IMR-90 (cell line): ENCODE measurements at regions not wholly inside any gene's neighbourhood (a gene's known extent, or its start where the extent isn't known, plus 50 kb on each side); places are given as distances from the start of the nearest gene placed in this dataset.

Experiments used
- ATAC-seq: fragments of 200-7000 bp; cut with Tn5 transposase; 2 replicates; pipeline ENCODE4 v1.9.1; 2020; ENCODE audit warnings: low read depth, mild to moderate bottlenecking, moderate library complexity
- BruUV-seq: library from RNA; stranded (reverse); fragments of 400-500 nt; replicated peaks from 2 replicates; lab custom pipeline; 2021; lab: Mats Ljungman, UMichigan
- CTCF ChIA-PET: fragments of 300-600 bp; formaldehyde crosslinking; extraction: SDS; loops from one replicate; lab custom pipeline; 2021; ENCODE audit warnings: antibody characterized with exemption; lab: Yijun Ruan, JAX
- POLR2A ChIA-PET: fragments of 300-600 bp; sonication (Branson Sonifier 250); formaldehyde crosslinking; loops from one replicate; lab custom pipeline; 2022; ENCODE audit warnings: antibody characterized with exemption; ENCODE audit not compliant: unreplicated experiment; lab: Charles Lee
- DNase-seq: peaks from one replicate; pipeline ENCODE4 v3.0.0; 2013
- H2AFZ ChIP-seq: replicated peaks from 2 replicates; pipeline ENCODE3; 2013; ENCODE audit warnings: low read length, mild to moderate bottlenecking; ENCODE audit not compliant: poor library complexity
- H2AK5ac ChIP-seq: 2 replicates; pipeline ENCODE4 v1.6.1; 2013; ENCODE audit warnings: low read depth, low read length, inconsistent platforms
- H2AK9ac ChIP-seq: replicated peaks from 2 replicates; pipeline ENCODE3; 2013; ENCODE audit warnings: mild to moderate bottlenecking, low read depth, low read length, moderate library complexity; ENCODE audit not compliant: poor library complexity
- H2BK120ac ChIP-seq: 2 replicates; pipeline ENCODE4 v1.6.1; 2013; ENCODE audit warnings: low read depth, low read length, inconsistent platforms
- H2BK15ac ChIP-seq: 3 replicates; pipeline ENCODE4 v1.6.1; 2013; ENCODE audit warnings: low read depth, low read length, inconsistent platforms
- H2BK20ac ChIP-seq: 2 replicates; pipeline ENCODE4 v1.6.1; 2013; ENCODE audit warnings: low read depth, mild to moderate bottlenecking, inconsistent platforms, low read length, moderate library complexity
- H2BK5ac ChIP-seq: 2 replicates; pipeline ENCODE4 v1.6.1; 2013; ENCODE audit warnings: mild to moderate bottlenecking, low read depth, low read length, inconsistent platforms; ENCODE audit not compliant: poor library complexity, severe bottlenecking
- H3K14ac ChIP-seq: replicated peaks from 2 replicates; pipeline ENCODE4 v1.6.1; 2013; ENCODE audit warnings: low read depth, low read length, inconsistent platforms
- H3K18ac ChIP-seq: 2 replicates; pipeline ENCODE4 v1.6.1; 2013; ENCODE audit warnings: low read depth, low read length, control low read depth
- H3K23ac ChIP-seq: 2 replicates; pipeline ENCODE4 v1.6.1; 2013; ENCODE audit warnings: low read depth, low read length, inconsistent platforms
- H3K27ac ChIP-seq: 2 replicates; pipeline ENCODE4 v1.5.1; 2013; ENCODE audit warnings: mild to moderate bottlenecking, control low read depth, low read length; ENCODE audit not compliant: insufficient read depth
- H3K27me3 ChIP-seq: 2 replicates; pipeline ENCODE4 v1.6.1; 2013; ENCODE audit warnings: low read length; ENCODE audit not compliant: control insufficient read depth, insufficient read depth
- H3K36me3 ChIP-seq: 2 replicates; pipeline ENCODE4 v1.6.1; 2013; ENCODE audit warnings: low read length, mixed read lengths; ENCODE audit not compliant: control insufficient read depth, insufficient read depth
- H3K4ac ChIP-seq: 2 replicates; pipeline ENCODE4 v1.6.1; 2013; ENCODE audit warnings: low read depth, low read length, inconsistent platforms
- H3K4me1 ChIP-seq: 2 replicates; pipeline ENCODE4 v1.6.1; 2013; ENCODE audit warnings: low read length, mixed read lengths; ENCODE audit not compliant: control insufficient read depth, insufficient read depth
- H3K4me2 ChIP-seq: 2 replicates; pipeline ENCODE4 v1.6.1; 2013; ENCODE audit warnings: low read depth, mild to moderate bottlenecking, control low read depth, low read length, moderate library complexity
- H3K4me3 ChIP-seq: 2 replicates; pipeline ENCODE4 v1.5.1; 2013; ENCODE audit warnings: low read depth, mild to moderate bottlenecking, control low read depth, low read length, moderate library complexity; ENCODE audit not compliant: insufficient read depth
- H3K56ac ChIP-seq: 2 replicates; pipeline ENCODE4 v1.6.1; 2013; ENCODE audit warnings: low read length, inconsistent platforms; ENCODE audit not compliant: insufficient read depth; ENCODE audit errors: extremely low read depth
- H3K79me1 ChIP-seq, 2 experiments: 2 replicates each; pipeline ENCODE4 v1.6.1; 2013; ENCODE audit warnings: low read length in 2 of 2, inconsistent platforms in 1 of 2, low read depth in 1 of 2
- H3K9ac ChIP-seq: 2 replicates; pipeline ENCODE4 v1.6.1; 2013; ENCODE audit warnings: low read depth, low read length, control low read depth
- H3K9me1 ChIP-seq: 2 replicates; pipeline ENCODE4 v1.6.1; 2013; ENCODE audit warnings: low read length, inconsistent platforms; ENCODE audit not compliant: insufficient read depth
- H3K9me3 ChIP-seq: 2 replicates; pipeline ENCODE4 v1.6.1; 2013; ENCODE audit warnings: low read length; ENCODE audit not compliant: control insufficient read depth, insufficient read depth
- H4K20me1 ChIP-seq: 2 replicates; pipeline ENCODE4 v1.6.1; 2013; ENCODE audit warnings: low read length, inconsistent platforms; ENCODE audit not compliant: insufficient read depth
- H4K5ac ChIP-seq: 2 replicates; pipeline ENCODE4 v1.6.1; 2013; ENCODE audit warnings: mild to moderate bottlenecking, low read depth, low read length, control low read depth
- H4K8ac ChIP-seq, 2 experiments: 2 replicates each; pipeline ENCODE4 v1.6.1; 2013; ENCODE audit warnings: low read depth in 2 of 2, low read length in 2 of 2, control low read depth in 1 of 2, inconsistent platforms in 1 of 2
- H4K91ac ChIP-seq: 2 replicates; pipeline ENCODE4 v1.6.1; 2013; ENCODE audit warnings: low read depth, low read length, inconsistent platforms; ENCODE audit not compliant: insufficient read depth
- BHLHE40 ChIP-seq: fragments of 150-350 bp; IDR thresholded peaks from 2 replicates; pipeline ENCODE4 v1.6.1; 2016; ENCODE audit warnings: mild to moderate bottlenecking, low read depth, low read length
- CEBPB ChIP-seq: IDR thresholded peaks from 2 replicates; pipeline ENCODE4 v1.6.1; 2012; ENCODE audit warnings: low read depth, low read length, improper control_type of control experiment
- CHD1 ChIP-seq: IDR thresholded peaks from 2 replicates; pipeline ENCODE4 v1.6.1; 2012; ENCODE audit warnings: low read depth, low read length, improper control_type of control experiment
- CTCF ChIP-seq: conservative IDR thresholded peaks from 2 replicates; pipeline ENCODE4 v1.5.1; 2012; ENCODE audit warnings: mild to moderate bottlenecking, low read depth, low read length, improper control_type of control experiment
- ELK1 ChIP-seq: fragments of 150-350 bp; IDR thresholded peaks from 2 replicates; pipeline ENCODE4 v1.6.1; 2016; ENCODE audit warnings: low read depth, mild to moderate bottlenecking, low read length, moderate library complexity, borderline replicate concordance
- FOS ChIP-seq: fragments of 150-350 bp; IDR thresholded peaks from 2 replicates; pipeline ENCODE4 v1.6.1; 2016; ENCODE audit warnings: low read depth, low read length
- MAFK ChIP-seq: IDR thresholded peaks from 2 replicates; pipeline ENCODE4 v1.6.1; 2012; ENCODE audit warnings: low read depth, low read length, improper control_type of control experiment
- MAZ ChIP-seq: IDR thresholded peaks from 2 replicates; pipeline ENCODE4 v1.6.1; 2012; ENCODE audit warnings: low read depth, mild to moderate bottlenecking, low read length, improper control_type of control experiment, moderate library complexity, borderline replicate concordance
- MXI1 ChIP-seq: IDR thresholded peaks from 2 replicates; pipeline ENCODE4 v1.6.1; 2012; ENCODE audit warnings: low read depth, mild to moderate bottlenecking, low read length, moderate library complexity, borderline replicate concordance
- NFE2L2 ChIP-seq: fragments of 150-350 bp; IDR thresholded peaks from 2 replicates; pipeline ENCODE4 v1.6.1; 2016; ENCODE audit warnings: low read depth, mild to moderate bottlenecking, low read length
- POLR2A ChIP-seq: IDR thresholded peaks from 2 replicates; pipeline ENCODE4 v1.6.1; 2012; ENCODE audit warnings: mild to moderate bottlenecking, low read depth, low read length
- RAD21 ChIP-seq: IDR thresholded peaks from 2 replicates; pipeline ENCODE4 v1.6.1; 2012; ENCODE audit warnings: low read length, improper control_type of control experiment
- RCOR1 ChIP-seq: IDR thresholded peaks from 2 replicates; pipeline ENCODE4 v1.6.1; 2012; ENCODE audit warnings: mild to moderate bottlenecking, low read length, improper control_type of control experiment; ENCODE audit not compliant: insufficient replicate concordance
- RFX5 ChIP-seq: IDR thresholded peaks from 2 replicates; pipeline ENCODE4 v1.8.0; 2012; ENCODE audit warnings: low read depth, mild to moderate bottlenecking, low read length, moderate library complexity
- SMC3 ChIP-seq: fragments of 150-350 bp; IDR thresholded peaks from 2 replicates; pipeline ENCODE4 v1.6.1; 2016; ENCODE audit warnings: low read depth, mild to moderate bottlenecking, antibody characterized with exemption, low read length, moderate library complexity
- USF2 ChIP-seq: fragments of 150-350 bp; IDR thresholded peaks from 2 replicates; pipeline ENCODE4 v1.6.1; 2017; ENCODE audit warnings: mild to moderate bottlenecking, antibody characterized with exemption, low read length, low read depth
- WGBS, 2 experiments: methylation state at CpG; one replicate each; pipeline versions ENCODE4 v1.1.5 to v1.1.7; 2013; ENCODE audit warnings: missing lambda C conversion rate in 2 of 2; ENCODE audit not compliant: insufficient read length in 1 of 2; ENCODE audit errors: extremely low coverage in 2 of 2; 5-methylcytosine and 5-hydroxymethylcytosine counted together
- dilution Hi-C: fragments of 300-500 bp; cut with HindIII; formaldehyde crosslinking; loops from one replicate; pipeline ENCODE4 v1.14.3; 2018; ENCODE audit warnings: low sequenced_read_pairs; ENCODE audit not compliant: unreplicated experiment
- in situ Hi-C: fragments of 300-500 bp; cut with MboI; formaldehyde crosslinking; loops from 3 replicates; pipeline ENCODE4 v1.14.3; 2019; ENCODE audit warnings: low sequenced_read_pairs, inconsistent platforms, mixed read lengths
- intact Hi-C: fragments of 100-400 bp; cut with micrococcal nuclease; formaldehyde crosslinking; loops from 2 replicates; pipeline ENCODE4 v1.10.0; 2022

- Histone ChIP-seq H3K27me3 (no peaks in the 10 kb centered on the region), H3K14ac (no peak overlapping the region), H3K4me2 (no peak overlapping the region), H3K56ac (no peak overlapping the region), H4K8ac (no peak overlapping the region), H3K18ac (no peak overlapping the region), H4K5ac (no peak overlapping the region), H2AK5ac (no peak overlapping the region), H4K91ac (no peak overlapping the region), H2BK5ac (no peak overlapping the region), H2BK15ac (no peak overlapping the region), H3K23ac (no peak overlapping the region), H3K4ac (no peak overlapping the region), H3K79me1 (no peaks in the 10 kb centered on the region), H3K9me1 (no peaks in the 10 kb centered on the region), H3K4me1 (no peaks in the 10 kb centered on the region), H3K9me3 (no peaks in the 10 kb centered on the region), H4K20me1 (no peaks in the 10 kb centered on the region), H2BK120ac (no peak overlapping the region), H2AK9ac (no peak overlapping the region), H3K36me3 (no peaks in the 10 kb centered on the region), H3K27ac (no peak overlapping the region), H3K9ac (no peak overlapping the region), H2BK20ac (no peak overlapping the region), H2AFZ (no peak overlapping the region), H3K4me3 (no peak overlapping the region)
- no CpG with 5 or more reads among the region's 1 CpG for WGBS, 2 experiments
- ATAC-seq, result no peak
- TF ChIP-seq BHLHE40, result no peak
- TF ChIP-seq MXI1, result no peak
- no peak for TF ChIP-seq RCOR1
- no peak for TF ChIP-seq FOS
- no peak for TF ChIP-seq ELK1
- no peak for TF ChIP-seq USF2
- no peak for TF ChIP-seq CTCF
- TF ChIP-seq NFE2L2, result no peak
- no peak for TF ChIP-seq SMC3
- TF ChIP-seq CEBPB, result no peak
- TF ChIP-seq MAFK, result no peak
- no peak for TF ChIP-seq CHD1
- TF ChIP-seq RFX5, result no peak
- no peak for TF ChIP-seq MAZ
- no peak for TF ChIP-seq POLR2A
- TF ChIP-seq RAD21, result no peak
- intact Hi-C loops (no loop called here), dilution Hi-C loops (no loop called here), in situ Hi-C loops (no loop called here)
- ChIA-PET POLR2A (no interaction called here), CTCF (no interaction called here)
- BruUV-seq, result no TSS peak
- no peak for DNase-seq
Measured at GRCh38 chr1:68717330-68717729, 220.4 kb upstream of the DEPDC1 start.
